OCI-LY7 (cell line): ENCODE measurements at regions not wholly inside any gene's neighbourhood (a gene's known extent, or its start where the extent isn't known, plus 50 kb on each side); places are given as distances from the start of the nearest gene placed in this dataset.

ENCODE experiments used
- BruUV-seq: library from RNA; stranded (reverse); fragments of 400-500 nt; replicated peaks from 2 replicates; lab custom pipeline; 2021; lab: Mats Ljungman, UMichigan
- CTCF ChIA-PET: fragments of 300-600 bp; sonication (Branson Sonifier 250); formaldehyde crosslinking; loops from one replicate; lab custom pipeline; 2022; ENCODE audit warnings: antibody characterized with exemption; ENCODE audit not compliant: unreplicated experiment; lab: Charles Lee
- POLR2A ChIA-PET: fragments of 300-600 bp; sonication (Branson Sonifier 250); formaldehyde crosslinking; loops from one replicate; lab custom pipeline; 2022; ENCODE audit warnings: antibody characterized with exemption; lab: Charles Lee
- DNase-seq: peaks from one replicate; pipeline ENCODE4 v3.0.0-alpha.2; 2015; ENCODE audit warnings: low spot score
- H2AFZ ChIP-seq: fragments of 200-600 bp; sonication (generic), shearing (Covaris generic); 2 replicates; pipeline ENCODE4 v1.6.1; 2014; ENCODE audit warnings: mild to moderate bottlenecking, antibody characterized with exemption, low read length, moderate library complexity
- H3K27ac ChIP-seq: fragments of 200-600 bp; sonication (generic); 2 replicates; pipeline ENCODE4 v1.5.1; 2014; ENCODE audit warnings: mixed run types, low read depth, mild to moderate bottlenecking, moderate library complexity, low read length, inconsistent platforms; ENCODE audit not compliant: poor library complexity, severe bottlenecking
- H3K36me3 ChIP-seq: fragments of 200-600 bp; sonication (generic); 2 replicates; pipeline ENCODE4 v1.6.1; 2014; ENCODE audit warnings: mild to moderate bottlenecking, antibody characterized with exemption, low read length, moderate library complexity, mixed read lengths; ENCODE audit not compliant: insufficient read depth
- H3K4me1 ChIP-seq: fragments of 200-600 bp; sonication (generic); 2 replicates; pipeline ENCODE4 v1.5.1; 2014; ENCODE audit warnings: mild to moderate bottlenecking, low read length; ENCODE audit not compliant: insufficient read depth, poor library complexity, severe bottlenecking
- H3K4me2 ChIP-seq: fragments of 200-600 bp; sonication (generic); 2 replicates; pipeline ENCODE4 v1.6.1; 2014; ENCODE audit warnings: mild to moderate bottlenecking, low read length
- H3K4me3 ChIP-seq: fragments of 200-600 bp; sonication (generic); 2 replicates; pipeline ENCODE4 v1.5.1; 2014; ENCODE audit warnings: mild to moderate bottlenecking, low read depth, low read length; ENCODE audit not compliant: poor library complexity, severe bottlenecking
- H3K79me2 ChIP-seq: fragments of 200-600 bp; sonication (generic); 2 replicates; pipeline ENCODE4 v1.6.1; 2016; ENCODE audit warnings: low read depth, mild to moderate bottlenecking, low read length, moderate library complexity, mixed read lengths; ENCODE audit not compliant: insufficient read depth
- H3K9me2 ChIP-seq: fragments of 200-600 bp; sonication (generic); 2 replicates; pipeline ENCODE4 v1.6.1; 2016; ENCODE audit warnings: mild to moderate bottlenecking, low read length, mixed read lengths; ENCODE audit not compliant: insufficient read depth
- H3K9me3 ChIP-seq: fragments of 200-600 bp; sonication (generic); 2 replicates; pipeline ENCODE4 v1.6.1; 2014; ENCODE audit warnings: mild to moderate bottlenecking, mixed run types, low read length, mixed read lengths
- H4K20me1 ChIP-seq: fragments of 200-600 bp; sonication (generic); 2 replicates; pipeline ENCODE4 v1.6.1; 2014; ENCODE audit warnings: mild to moderate bottlenecking, antibody characterized with exemption, low read length, moderate library complexity, mixed read lengths; ENCODE audit not compliant: insufficient read depth
- CTCF ChIP-seq: fragments of 200-600 bp; sonication (generic); conservative IDR thresholded peaks from 2 replicates; pipeline ENCODE4 v1.5.1; 2014; ENCODE audit warnings: mild to moderate bottlenecking, antibody characterized with exemption, low read length, moderate library complexity, mixed read lengths
- EZH2phosphoT487 ChIP-seq: fragments of 200-600 bp; sonication (generic); IDR thresholded peaks from 2 replicates; pipeline ENCODE4 v1.6.1; 2018; ENCODE audit warnings: low read depth, borderline replicate concordance, mild to moderate bottlenecking, mixed run types, antibody characterized with exemption, low read length, moderate library complexity, mixed read lengths
- intact Hi-C: fragments of 100-400 bp; cut with micrococcal nuclease; formaldehyde crosslinking; loops from one replicate; pipeline ENCODE4 v1.10.0; 2022; ENCODE audit not compliant: unreplicated experiment

DNA sequence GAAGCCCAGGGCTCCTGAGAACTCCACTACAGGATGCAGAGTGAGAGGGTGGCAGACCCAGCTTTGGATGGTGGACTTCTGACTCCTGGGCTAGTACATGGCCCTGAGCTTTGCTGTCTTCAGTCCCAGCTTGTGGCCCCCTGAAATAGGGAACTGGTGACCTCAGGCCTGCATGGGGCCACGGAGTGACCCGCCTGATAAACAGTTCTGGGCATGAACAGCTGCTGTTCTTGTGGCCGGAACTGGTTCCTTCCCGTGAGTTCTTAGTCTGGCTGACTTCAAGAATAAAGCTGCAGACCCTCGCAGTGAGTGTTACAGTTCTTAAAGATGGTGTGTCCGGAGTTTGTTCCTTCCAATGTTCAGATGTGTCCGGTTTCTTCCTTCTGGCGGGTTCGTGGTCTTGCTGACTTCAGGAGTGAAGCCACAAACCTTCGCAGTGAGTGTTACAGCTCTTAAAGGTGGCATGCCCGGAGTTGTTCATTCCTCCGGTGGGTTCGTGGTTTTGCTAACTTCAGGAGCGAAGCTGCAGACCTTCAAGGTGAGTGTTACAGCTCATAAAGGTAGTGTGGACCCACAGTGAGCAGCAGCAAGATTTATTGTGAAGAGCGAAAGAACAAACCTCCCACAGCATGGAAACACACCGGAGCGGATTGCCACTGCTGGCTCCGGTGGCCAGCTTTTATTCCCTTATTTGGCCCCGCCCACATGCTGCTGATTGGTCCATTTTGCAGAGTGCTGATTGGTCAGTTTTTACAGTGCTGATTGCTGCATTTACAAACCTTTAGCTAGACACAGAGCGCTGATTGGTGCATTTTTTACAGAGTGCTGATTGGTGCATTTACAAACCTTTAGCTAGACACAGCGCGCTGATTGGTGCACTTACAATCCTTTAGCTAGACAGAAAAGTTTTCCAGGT is 268.0 kb downstream of the ZEB1 start:
- no peak overlapping the region for H3K4me3 ChIP-seq
- H4K20me1 ChIP-seq = no peaks in the 10 kb centered on the region
- H3K27ac ChIP-seq = no peak overlapping the region
- POLR2A ChIA-PET = no interaction called here
- H2AFZ ChIP-seq = no peak overlapping the region
- no peaks in the 10 kb centered on the region for H3K9me3 ChIP-seq
- TF ChIP-seq CTCF (no peak), EZH2phosphoT487 (no peak)
- no peaks in the 10 kb centered on the region for H3K9me2 ChIP-seq
- no TSS peak for BruUV-seq
- no peak overlapping the region for H3K4me2 ChIP-seq
- DNase-seq = no peak
- H3K4me1 ChIP-seq = no peaks in the 10 kb centered on the region
- H3K79me2 ChIP-seq = no peaks in the 10 kb centered on the region
- CTCF ChIA-PET = no interaction called here
- intact Hi-C loops = no loop called here
- H3K36me3 ChIP-seq = no peaks in the 10 kb centered on the region

GRCh38 chr10:31584876-31585275 is 265.9 kb downstream of the ZEB1 start:
- TF ChIP-seq EZH2phosphoT487 (no peak), CTCF (no peak)

DNA sequence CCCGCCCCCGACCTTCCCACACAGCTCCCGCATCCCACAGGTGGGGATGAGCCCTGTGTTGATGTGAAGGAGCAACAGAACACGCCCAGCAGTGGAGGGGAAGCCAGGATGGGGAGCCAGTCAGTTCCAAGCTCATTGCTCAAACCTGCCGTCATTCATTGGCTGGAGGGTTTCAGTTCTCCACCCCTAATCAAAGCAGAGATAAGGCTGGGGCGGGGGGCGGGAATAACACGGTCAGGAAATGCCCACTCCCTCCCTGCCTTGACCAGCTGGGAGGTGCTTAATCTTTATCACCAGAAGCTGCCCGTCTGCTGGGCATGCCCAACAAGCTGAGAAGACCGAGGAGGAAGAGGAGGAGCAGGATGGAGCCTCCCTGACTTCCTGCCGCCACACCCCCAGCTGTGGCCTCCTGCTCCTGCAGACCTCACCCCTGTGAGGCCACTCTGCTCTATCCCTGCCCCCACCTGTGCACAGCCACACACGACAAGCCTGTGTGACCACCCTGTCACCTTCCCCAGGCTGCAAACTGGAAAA is 265.1 kb downstream of the ZEB1 start:
- intact Hi-C loops = no loop called here
- no peak overlapping the region for H3K4me2 ChIP-seq
- BruUV-seq = no TSS peak
- H3K36me3 ChIP-seq = no peaks in the 10 kb centered on the region
- H4K20me1 ChIP-seq = no peaks in the 10 kb centered on the region
- CTCF ChIA-PET = no interaction called here
- no peak overlapping the region for H3K4me3 ChIP-seq
- H3K9me3 ChIP-seq = no peaks in the 10 kb centered on the region
- H3K79me2 ChIP-seq = no peaks in the 10 kb centered on the region
- no peak for TF ChIP-seq CTCF
- TF ChIP-seq EZH2phosphoT487 = no peak
- H3K27ac ChIP-seq = no peak overlapping the region
- no peaks in the 10 kb centered on the region for H3K4me1 ChIP-seq
- no peak for DNase-seq
- no peak overlapping the region for H2AFZ ChIP-seq
- POLR2A ChIA-PET = interaction anchor here (0.6 to 0.8 kb wide), 3 partner anchors 17 to 1331 kb away, joined by 3 read pairs; no protein-coding TSS in a partner anchor
- no peaks in the 10 kb centered on the region for H3K9me2 ChIP-seq

More at GRCh38 chr10:31584876-31585275, 265.9 kb downstream of the ZEB1 start:
- Histone ChIP-seq H3K9me3 (no peaks in the 10 kb centered on the region), H3K4me2 (no peak overlapping the region), H3K4me1 (no peaks in the 10 kb centered on the region), H3K36me3 (no peaks in the 10 kb centered on the region), H3K9me2 (no peaks in the 10 kb centered on the region), H4K20me1 (no peaks in the 10 kb centered on the region), H3K27ac (no peak overlapping the region), H2AFZ (no peak overlapping the region), H3K4me3 (no peak overlapping the region), H3K79me2 (no peaks in the 10 kb centered on the region)
- ChIA-PET CTCF (no interaction called here), POLR2A (no interaction called here)
- no TSS peak for BruUV-seq
- DNase-seq = no peak
- intact Hi-C loops = no loop called here
